IMR-90 (cell line): ENCODE measurements at regions not wholly inside any gene's neighbourhood (a gene's known extent, or its start where the extent isn't known, plus 50 kb on each side); places are given as distances from the start of the nearest gene placed in this dataset.

Source experiments
- ATAC-seq: fragments of 200-7000 bp; cut with Tn5 transposase; 2 replicates; pipeline ENCODE4 v1.9.1; 2020; ENCODE audit warnings: low read depth, mild to moderate bottlenecking, moderate library complexity
- BruUV-seq: library from RNA; stranded (reverse); fragments of 400-500 nt; replicated peaks from 2 replicates; lab custom pipeline; 2021; lab: Mats Ljungman, UMichigan
- CTCF ChIA-PET: fragments of 300-600 bp; formaldehyde crosslinking; extraction: SDS; loops from one replicate; lab custom pipeline; 2021; ENCODE audit warnings: antibody characterized with exemption; lab: Yijun Ruan, JAX
- POLR2A ChIA-PET: fragments of 300-600 bp; sonication (Branson Sonifier 250); formaldehyde crosslinking; loops from one replicate; lab custom pipeline; 2022; ENCODE audit warnings: antibody characterized with exemption; ENCODE audit not compliant: unreplicated experiment; lab: Charles Lee
- DNase-seq: peaks from one replicate; pipeline ENCODE4 v3.0.0; 2013
- H2AFZ ChIP-seq: replicated peaks from 2 replicates; pipeline ENCODE3; 2013; ENCODE audit warnings: low read length, mild to moderate bottlenecking; ENCODE audit not compliant: poor library complexity
- H2AK5ac ChIP-seq: 2 replicates; pipeline ENCODE4 v1.6.1; 2013; ENCODE audit warnings: low read depth, low read length, inconsistent platforms
- H2AK9ac ChIP-seq: replicated peaks from 2 replicates; pipeline ENCODE3; 2013; ENCODE audit warnings: mild to moderate bottlenecking, low read depth, low read length, moderate library complexity; ENCODE audit not compliant: poor library complexity
- H2BK120ac ChIP-seq: 2 replicates; pipeline ENCODE4 v1.6.1; 2013; ENCODE audit warnings: low read depth, low read length, inconsistent platforms
- H2BK15ac ChIP-seq: 3 replicates; pipeline ENCODE4 v1.6.1; 2013; ENCODE audit warnings: low read depth, low read length, inconsistent platforms
- H2BK20ac ChIP-seq: 2 replicates; pipeline ENCODE4 v1.6.1; 2013; ENCODE audit warnings: low read depth, mild to moderate bottlenecking, inconsistent platforms, low read length, moderate library complexity
- H2BK5ac ChIP-seq: 2 replicates; pipeline ENCODE4 v1.6.1; 2013; ENCODE audit warnings: mild to moderate bottlenecking, low read depth, low read length, inconsistent platforms; ENCODE audit not compliant: poor library complexity, severe bottlenecking
- H3K14ac ChIP-seq: replicated peaks from 2 replicates; pipeline ENCODE4 v1.6.1; 2013; ENCODE audit warnings: low read depth, low read length, inconsistent platforms
- H3K18ac ChIP-seq: 2 replicates; pipeline ENCODE4 v1.6.1; 2013; ENCODE audit warnings: low read depth, low read length, control low read depth
- H3K23ac ChIP-seq: 2 replicates; pipeline ENCODE4 v1.6.1; 2013; ENCODE audit warnings: low read depth, low read length, inconsistent platforms
- H3K27ac ChIP-seq: 2 replicates; pipeline ENCODE4 v1.5.1; 2013; ENCODE audit warnings: mild to moderate bottlenecking, control low read depth, low read length; ENCODE audit not compliant: insufficient read depth
- H3K27me3 ChIP-seq: 2 replicates; pipeline ENCODE4 v1.6.1; 2013; ENCODE audit warnings: low read length; ENCODE audit not compliant: control insufficient read depth, insufficient read depth
- H3K36me3 ChIP-seq: 2 replicates; pipeline ENCODE4 v1.6.1; 2013; ENCODE audit warnings: low read length, mixed read lengths; ENCODE audit not compliant: control insufficient read depth, insufficient read depth
- H3K4ac ChIP-seq: 2 replicates; pipeline ENCODE4 v1.6.1; 2013; ENCODE audit warnings: low read depth, low read length, inconsistent platforms
- H3K4me1 ChIP-seq: 2 replicates; pipeline ENCODE4 v1.6.1; 2013; ENCODE audit warnings: low read length, mixed read lengths; ENCODE audit not compliant: control insufficient read depth, insufficient read depth
- H3K4me2 ChIP-seq: 2 replicates; pipeline ENCODE4 v1.6.1; 2013; ENCODE audit warnings: low read depth, mild to moderate bottlenecking, control low read depth, low read length, moderate library complexity
- H3K4me3 ChIP-seq: 2 replicates; pipeline ENCODE4 v1.5.1; 2013; ENCODE audit warnings: low read depth, mild to moderate bottlenecking, control low read depth, low read length, moderate library complexity; ENCODE audit not compliant: insufficient read depth
- H3K56ac ChIP-seq: 2 replicates; pipeline ENCODE4 v1.6.1; 2013; ENCODE audit warnings: low read length, inconsistent platforms; ENCODE audit not compliant: insufficient read depth; ENCODE audit errors: extremely low read depth
- H3K79me1 ChIP-seq, 2 experiments: 2 replicates each; pipeline ENCODE4 v1.6.1; 2013; ENCODE audit warnings: low read length in 2 of 2, inconsistent platforms in 1 of 2, low read depth in 1 of 2
- H3K9ac ChIP-seq: 2 replicates; pipeline ENCODE4 v1.6.1; 2013; ENCODE audit warnings: low read depth, low read length, control low read depth
- H3K9me1 ChIP-seq: 2 replicates; pipeline ENCODE4 v1.6.1; 2013; ENCODE audit warnings: low read length, inconsistent platforms; ENCODE audit not compliant: insufficient read depth
- H3K9me3 ChIP-seq: 2 replicates; pipeline ENCODE4 v1.6.1; 2013; ENCODE audit warnings: low read length; ENCODE audit not compliant: control insufficient read depth, insufficient read depth
- H4K20me1 ChIP-seq: 2 replicates; pipeline ENCODE4 v1.6.1; 2013; ENCODE audit warnings: low read length, inconsistent platforms; ENCODE audit not compliant: insufficient read depth
- H4K5ac ChIP-seq: 2 replicates; pipeline ENCODE4 v1.6.1; 2013; ENCODE audit warnings: mild to moderate bottlenecking, low read depth, low read length, control low read depth
- H4K8ac ChIP-seq, 2 experiments: 2 replicates each; pipeline ENCODE4 v1.6.1; 2013; ENCODE audit warnings: low read depth in 2 of 2, low read length in 2 of 2, control low read depth in 1 of 2, inconsistent platforms in 1 of 2
- H4K91ac ChIP-seq: 2 replicates; pipeline ENCODE4 v1.6.1; 2013; ENCODE audit warnings: low read depth, low read length, inconsistent platforms; ENCODE audit not compliant: insufficient read depth
- BHLHE40 ChIP-seq: fragments of 150-350 bp; IDR thresholded peaks from 2 replicates; pipeline ENCODE4 v1.6.1; 2016; ENCODE audit warnings: mild to moderate bottlenecking, low read depth, low read length
- CEBPB ChIP-seq: IDR thresholded peaks from 2 replicates; pipeline ENCODE4 v1.6.1; 2012; ENCODE audit warnings: low read depth, low read length, improper control_type of control experiment
- CHD1 ChIP-seq: IDR thresholded peaks from 2 replicates; pipeline ENCODE4 v1.6.1; 2012; ENCODE audit warnings: low read depth, low read length, improper control_type of control experiment
- MAFK ChIP-seq: IDR thresholded peaks from 2 replicates; pipeline ENCODE4 v1.6.1; 2012; ENCODE audit warnings: low read depth, low read length, improper control_type of control experiment
- MAZ ChIP-seq: IDR thresholded peaks from 2 replicates; pipeline ENCODE4 v1.6.1; 2012; ENCODE audit warnings: low read depth, mild to moderate bottlenecking, low read length, improper control_type of control experiment, moderate library complexity, borderline replicate concordance
- MXI1 ChIP-seq: IDR thresholded peaks from 2 replicates; pipeline ENCODE4 v1.6.1; 2012; ENCODE audit warnings: low read depth, mild to moderate bottlenecking, low read length, moderate library complexity, borderline replicate concordance
- NFE2L2 ChIP-seq: fragments of 150-350 bp; IDR thresholded peaks from 2 replicates; pipeline ENCODE4 v1.6.1; 2016; ENCODE audit warnings: low read depth, mild to moderate bottlenecking, low read length
- POLR2A ChIP-seq: IDR thresholded peaks from 2 replicates; pipeline ENCODE4 v1.6.1; 2012; ENCODE audit warnings: mild to moderate bottlenecking, low read depth, low read length
- RAD21 ChIP-seq: IDR thresholded peaks from 2 replicates; pipeline ENCODE4 v1.6.1; 2012; ENCODE audit warnings: low read length, improper control_type of control experiment
- RCOR1 ChIP-seq: IDR thresholded peaks from 2 replicates; pipeline ENCODE4 v1.6.1; 2012; ENCODE audit warnings: mild to moderate bottlenecking, low read length, improper control_type of control experiment; ENCODE audit not compliant: insufficient replicate concordance
- RFX5 ChIP-seq: IDR thresholded peaks from 2 replicates; pipeline ENCODE4 v1.8.0; 2012; ENCODE audit warnings: low read depth, mild to moderate bottlenecking, low read length, moderate library complexity
- SMC3 ChIP-seq: fragments of 150-350 bp; IDR thresholded peaks from 2 replicates; pipeline ENCODE4 v1.6.1; 2016; ENCODE audit warnings: low read depth, mild to moderate bottlenecking, antibody characterized with exemption, low read length, moderate library complexity
- USF2 ChIP-seq: fragments of 150-350 bp; IDR thresholded peaks from 2 replicates; pipeline ENCODE4 v1.6.1; 2017; ENCODE audit warnings: mild to moderate bottlenecking, antibody characterized with exemption, low read length, low read depth
- WGBS, 2 experiments: methylation state at CpG; one replicate each; pipeline versions ENCODE4 v1.1.5 to v1.1.7; 2013; ENCODE audit warnings: missing lambda C conversion rate in 2 of 2; ENCODE audit not compliant: insufficient read length in 1 of 2; ENCODE audit errors: extremely low coverage in 2 of 2; 5-methylcytosine and 5-hydroxymethylcytosine counted together
- dilution Hi-C: fragments of 300-500 bp; cut with HindIII; formaldehyde crosslinking; loops from one replicate; pipeline ENCODE4 v1.14.3; 2018; ENCODE audit warnings: low sequenced_read_pairs; ENCODE audit not compliant: unreplicated experiment
- in situ Hi-C: fragments of 300-500 bp; cut with MboI; formaldehyde crosslinking; loops from 3 replicates; pipeline ENCODE4 v1.14.3; 2019; ENCODE audit warnings: low sequenced_read_pairs, inconsistent platforms, mixed read lengths
- intact Hi-C: fragments of 100-400 bp; cut with micrococcal nuclease; formaldehyde crosslinking; loops from 2 replicates; pipeline ENCODE4 v1.10.0; 2022
- TF ChIP-seq, protein P1 (sequence below): fragments of 150-350 bp; IDR thresholded peaks from 2 replicates; pipeline ENCODE4 v1.6.1; 2016; ENCODE audit warnings: low read depth, mild to moderate bottlenecking, low read length, moderate library complexity, borderline replicate concordance
- TF ChIP-seq, protein P2 (sequence below): conservative IDR thresholded peaks from 2 replicates; pipeline ENCODE4 v1.5.1; 2012; ENCODE audit warnings: mild to moderate bottlenecking, low read depth, low read length, improper control_type of control experiment

DNA sequence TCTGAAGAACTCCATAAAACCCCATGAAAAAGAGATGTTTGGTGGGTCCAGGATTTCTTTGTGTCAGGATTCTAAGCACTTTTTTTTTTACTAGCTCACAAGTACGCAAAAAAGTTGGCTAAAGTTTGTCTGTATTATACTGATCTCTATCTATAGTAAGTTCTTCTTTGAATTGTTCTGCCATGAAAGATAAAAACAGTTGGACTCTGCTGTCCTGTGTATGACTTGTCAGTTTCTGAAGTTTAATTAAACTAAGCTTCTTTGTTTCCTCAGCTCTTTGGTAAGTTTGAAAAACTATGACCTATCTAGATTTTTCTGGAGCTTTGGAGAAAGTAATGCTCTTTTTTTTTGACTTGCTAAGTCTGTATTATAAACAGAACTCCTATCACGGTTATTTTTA, 812.2 kb upstream of the LUZP2 start:
- Histone ChIP-seq H3K18ac (no peak overlapping the region), H3K4me1 (0 out of 2 replicates have a peak, but pooled peaks cover 2% of the 10 kb centered on the region), H4K20me1 (no peaks in the 10 kb centered on the region), H3K23ac (no peak overlapping the region), H3K79me1 (no peaks in the 10 kb centered on the region), H4K5ac (no peak overlapping the region), H3K56ac (no peak overlapping the region), H2BK120ac (no peak overlapping the region), H4K8ac (no peak overlapping the region), H3K9me3 (no peaks in the 10 kb centered on the region), H4K91ac (no peak overlapping the region), H3K9me1 (no peaks in the 10 kb centered on the region), H2AFZ (no peak overlapping the region), H3K14ac (no peak overlapping the region), H3K4me2 (no peak overlapping the region), H2BK15ac (no peak overlapping the region), H2AK5ac (no peak overlapping the region), H2BK5ac (no peak overlapping the region), H3K27ac (no peak overlapping the region), H3K27me3 (no peaks in the 10 kb centered on the region), H3K9ac (no peak overlapping the region), H2AK9ac (no peak overlapping the region), H3K36me3 (no peaks in the 10 kb centered on the region), H3K4ac (no peak overlapping the region), H2BK20ac (no peak overlapping the region), H3K4me3 (no peak overlapping the region)
- intact Hi-C loops: no loop called here
- DNase-seq (no peak), ATAC-seq (no peak)
- ChIA-PET POLR2A (no interaction called here), CTCF (no interaction called here)
- TF ChIP-seq, protein P1, sequence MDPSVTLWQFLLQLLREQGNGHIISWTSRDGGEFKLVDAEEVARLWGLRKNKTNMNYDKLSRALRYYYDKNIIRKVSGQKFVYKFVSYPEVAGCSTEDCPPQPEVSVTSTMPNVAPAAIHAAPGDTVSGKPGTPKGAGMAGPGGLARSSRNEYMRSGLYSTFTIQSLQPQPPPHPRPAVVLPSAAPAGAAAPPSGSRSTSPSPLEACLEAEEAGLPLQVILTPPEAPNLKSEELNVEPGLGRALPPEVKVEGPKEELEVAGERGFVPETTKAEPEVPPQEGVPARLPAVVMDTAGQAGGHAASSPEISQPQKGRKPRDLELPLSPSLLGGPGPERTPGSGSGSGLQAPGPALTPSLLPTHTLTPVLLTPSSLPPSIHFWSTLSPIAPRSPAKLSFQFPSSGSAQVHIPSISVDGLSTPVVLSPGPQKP: no peak
- TF ChIP-seq SMC3: no peak
- no peak for TF ChIP-seq CHD1
- no peak for TF ChIP-seq RFX5
- TF ChIP-seq MAFK: no peak
- no peak for TF ChIP-seq POLR2A
- no peak for TF ChIP-seq MAZ
- TF ChIP-seq, protein P2, sequence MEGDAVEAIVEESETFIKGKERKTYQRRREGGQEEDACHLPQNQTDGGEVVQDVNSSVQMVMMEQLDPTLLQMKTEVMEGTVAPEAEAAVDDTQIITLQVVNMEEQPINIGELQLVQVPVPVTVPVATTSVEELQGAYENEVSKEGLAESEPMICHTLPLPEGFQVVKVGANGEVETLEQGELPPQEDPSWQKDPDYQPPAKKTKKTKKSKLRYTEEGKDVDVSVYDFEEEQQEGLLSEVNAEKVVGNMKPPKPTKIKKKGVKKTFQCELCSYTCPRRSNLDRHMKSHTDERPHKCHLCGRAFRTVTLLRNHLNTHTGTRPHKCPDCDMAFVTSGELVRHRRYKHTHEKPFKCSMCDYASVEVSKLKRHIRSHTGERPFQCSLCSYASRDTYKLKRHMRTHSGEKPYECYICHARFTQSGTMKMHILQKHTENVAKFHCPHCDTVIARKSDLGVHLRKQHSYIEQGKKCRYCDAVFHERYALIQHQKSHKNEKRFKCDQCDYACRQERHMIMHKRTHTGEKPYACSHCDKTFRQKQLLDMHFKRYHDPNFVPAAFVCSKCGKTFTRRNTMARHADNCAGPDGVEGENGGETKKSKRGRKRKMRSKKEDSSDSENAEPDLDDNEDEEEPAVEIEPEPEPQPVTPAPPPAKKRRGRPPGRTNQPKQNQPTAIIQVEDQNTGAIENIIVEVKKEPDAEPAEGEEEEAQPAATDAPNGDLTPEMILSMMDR: no peak
- no peak for TF ChIP-seq MXI1
- no peak for TF ChIP-seq NFE2L2
- TF ChIP-seq USF2: no peak
- no peak for TF ChIP-seq RAD21
- no peak for TF ChIP-seq RCOR1
- TF ChIP-seq CEBPB: no peak
- TF ChIP-seq BHLHE40: no peak
- dilution Hi-C loops: no loop called here
- in situ Hi-C loops: no loop called here
- no TSS peak for BruUV-seq
- no CpG with 5 or more reads among the region's 2 CpGs for WGBS, 2 experiments
